Body of pancreas (tissue), 4 donors: ENCODE measurements at regions not wholly inside any gene's neighbourhood (a gene's known extent, or its start where the extent isn't known, plus 50 kb on each side); places are given as distances from the start of the nearest gene placed in this dataset.

ENCODE experiments used
- CTCF ChIP-seq, 7 experiments: fragments of 450-650 bp in 4 of 7; fragments of 200-600 bp in 3 of 7; sonication (generic) in 3 of 7; IDR thresholded peaks; one replicate each; pipeline ENCODE4 v1.5.1; 2016 to 2019; ENCODE audit warnings: antibody characterized with exemption in 7 of 7
- POLR2A ChIP-seq, 3 donors: fragments of 450-650 bp; IDR thresholded peaks; one replicate each; pipeline ENCODE4 v1.6.1; 2016; ENCODE audit warnings: antibody characterized with exemption in 3 of 3, mild to moderate bottlenecking in 2 of 3

- TF ChIP-seq POLR2A (IDR thresholded peaks at IDR 0.05) (no peak), CTCF (IDR thresholded peaks at IDR 0.05) (no peak)
These were observed 372.8 kb upstream of the SMIM21 start for GRCh38 chr18:75800331-75800648.
